HG03442 (cell line): ENCODE measurements at regions not wholly inside any gene's neighbourhood (a gene's known extent, or its start where the extent isn't known, plus 50 kb on each side); places are given as distances from the start of the nearest gene placed in this dataset.
"Not testable (repeated sequence)": the region's sequence is repeated elsewhere in the genome, so short reads cannot be mapped to it uniquely, and the experiment has no call there.

Experiments
- ATAC-seq: cut with Tn5 transposase; IDR thresholded peaks from one replicate; pipeline ENCODE4 v1.9.1; 2021; ENCODE audit warnings: mild to moderate bottlenecking, moderate library complexity; ENCODE audit not compliant: unreplicated experiment

GRCh38 chr4:128536746-128537145 lies 249.1 kb upstream of the PGRMC2 start:
- ATAC-seq, result no peak

- not testable (repeated sequence) for ATAC-seq
Measured at GRCh38 chr4:128535510-128535909, 247.9 kb upstream of the PGRMC2 start.

DNA sequence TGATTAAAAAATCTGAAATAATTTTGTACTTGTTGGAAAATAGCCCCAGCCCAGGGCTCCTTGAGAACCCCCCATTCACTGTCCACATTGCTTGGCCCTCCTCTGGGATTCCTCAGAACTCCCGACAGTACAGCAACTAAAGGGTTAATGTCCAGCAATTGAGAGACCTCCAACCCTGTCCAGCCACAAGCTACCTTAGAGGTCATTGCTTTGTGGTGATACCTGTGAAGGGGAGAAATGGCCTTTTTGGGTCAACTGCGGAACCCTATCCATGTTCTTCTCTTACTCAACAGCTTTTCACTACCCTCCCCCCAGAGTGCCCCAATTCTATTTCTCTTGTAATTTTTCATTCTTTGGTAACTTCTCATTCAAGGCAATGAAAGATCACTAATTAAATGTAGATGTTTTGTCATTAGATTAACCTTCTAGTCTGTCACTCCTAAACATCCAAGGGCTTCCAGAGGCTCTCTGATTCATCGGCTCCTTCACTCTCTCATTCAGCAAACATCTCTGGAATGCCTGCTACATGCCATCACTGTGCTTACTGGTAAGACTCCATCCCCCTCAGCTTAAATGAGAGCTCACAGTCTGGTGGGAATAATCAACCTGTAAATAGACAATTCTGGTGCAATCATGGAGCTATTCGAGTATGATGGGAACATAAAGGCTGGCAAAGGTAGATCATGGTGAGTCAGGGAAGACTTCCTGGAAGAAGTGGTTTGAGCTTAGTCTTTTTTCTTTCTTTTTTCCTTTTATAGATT lies 241.4 kb upstream of the PGRMC2 start:
- ATAC-seq, result no peak

DNA sequence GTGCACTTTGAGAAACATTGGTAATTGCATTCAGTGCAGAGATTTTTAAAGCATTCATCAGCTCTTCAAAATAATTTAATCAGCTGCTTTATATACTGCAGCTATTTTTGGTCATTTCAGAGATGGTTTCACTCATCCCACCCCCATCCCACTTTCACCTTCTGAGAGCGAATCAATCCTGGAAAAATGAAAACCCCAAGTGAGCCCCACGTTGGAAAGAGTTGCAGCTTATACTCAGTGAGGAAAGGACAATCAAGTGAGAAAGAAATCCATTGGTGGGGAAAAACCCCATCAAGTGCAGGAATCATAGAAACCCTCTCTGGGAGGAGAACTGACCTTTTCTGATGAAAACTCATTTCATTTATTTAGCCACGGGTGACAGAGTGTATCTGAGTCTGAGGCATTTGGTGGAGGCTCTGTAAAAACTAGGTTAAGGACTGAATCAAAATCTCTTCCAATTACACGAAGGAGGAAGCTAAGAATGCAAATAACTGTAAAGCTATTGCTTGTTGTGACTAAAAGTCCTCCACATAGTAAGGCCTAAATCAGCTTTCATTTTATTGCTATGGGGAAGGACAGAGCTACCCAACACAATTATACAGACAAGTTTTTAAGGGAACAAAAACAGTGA lies 240.4 kb upstream of the PGRMC2 start:
- no peak for ATAC-seq

- ATAC-seq, result no peak
Measured at GRCh38 chr4:128527351-128527750, 239.7 kb upstream of the PGRMC2 start.

DNA sequence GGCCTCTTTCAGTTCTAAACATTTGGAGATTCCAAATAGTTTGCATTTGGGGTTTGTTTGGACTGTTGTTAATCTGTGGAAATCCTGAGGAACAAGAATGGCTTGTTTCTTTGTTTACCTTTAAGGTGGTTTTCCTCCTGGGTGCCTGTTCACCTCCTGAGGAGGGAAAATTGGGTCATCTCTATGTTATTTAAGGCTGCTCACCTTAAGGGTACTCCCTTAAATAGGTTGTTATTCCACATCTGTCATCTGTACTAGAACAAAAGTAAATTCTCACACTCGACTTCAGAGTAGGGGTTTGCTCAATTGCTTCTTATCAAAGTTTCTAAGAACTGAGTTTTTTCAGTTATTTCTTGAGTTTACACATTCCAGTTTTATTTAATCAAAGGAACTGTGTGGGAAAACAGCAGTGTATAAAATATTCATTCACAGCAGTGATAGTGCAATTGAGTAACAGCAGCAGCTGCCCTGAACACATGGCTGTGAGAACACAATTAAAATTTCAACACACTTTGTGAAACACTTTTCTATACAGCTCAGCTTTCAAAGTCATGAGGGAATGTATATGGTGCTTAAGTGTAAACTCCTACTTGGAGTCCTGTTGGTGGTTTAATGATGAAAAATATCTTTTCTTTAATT lies 238.5 kb upstream of the PGRMC2 start:
- ATAC-seq, result no peak

- peak; percentile 73 for ATAC-seq
Measured at GRCh38 chr4:128525387-128525786, 237.8 kb upstream of the PGRMC2 start.

- ATAC-seq, result no peak
Measured at GRCh38 chr4:128524311-128524710, 236.7 kb upstream of the PGRMC2 start.

- no peak for ATAC-seq
Measured at GRCh38 chr4:128521648-128522111, 234.1 kb upstream of the PGRMC2 start.

GRCh38 chr4:128521156-128521555 lies 233.5 kb upstream of the PGRMC2 start:
- ATAC-seq, result no peak

DNA sequence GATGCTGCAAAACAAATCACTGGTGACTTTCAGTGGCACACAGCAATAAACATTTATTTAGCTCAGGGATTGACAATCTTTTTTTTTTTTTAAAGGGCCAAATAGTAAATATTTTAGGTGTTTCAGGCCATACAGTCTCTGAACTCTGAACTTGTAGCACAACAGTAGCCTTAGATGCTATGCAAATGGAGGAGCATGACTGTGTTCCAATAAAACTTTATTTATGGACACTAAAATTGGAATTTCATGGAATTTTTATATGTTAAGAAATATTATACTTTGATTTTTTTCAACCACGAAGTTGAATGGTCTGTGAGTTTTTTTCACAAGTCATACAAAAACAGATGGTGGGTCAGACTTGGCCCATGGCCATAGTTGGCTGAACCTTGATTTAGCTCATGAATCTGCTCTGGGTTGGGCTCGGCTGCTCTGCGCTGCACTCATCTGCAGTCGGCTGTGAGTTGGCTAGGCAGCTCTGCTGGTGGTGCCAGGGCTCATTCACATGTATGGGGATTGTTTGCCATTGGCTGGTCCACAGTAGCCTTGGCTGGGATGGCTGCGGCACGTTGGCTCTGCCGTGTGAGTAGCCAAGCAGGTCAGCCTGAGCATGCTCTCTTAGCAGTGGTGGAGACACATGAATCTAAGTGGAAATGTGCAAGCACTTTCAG lies 231.7 kb upstream of the PGRMC2 start:
- ATAC-seq, result no peak

DNA sequence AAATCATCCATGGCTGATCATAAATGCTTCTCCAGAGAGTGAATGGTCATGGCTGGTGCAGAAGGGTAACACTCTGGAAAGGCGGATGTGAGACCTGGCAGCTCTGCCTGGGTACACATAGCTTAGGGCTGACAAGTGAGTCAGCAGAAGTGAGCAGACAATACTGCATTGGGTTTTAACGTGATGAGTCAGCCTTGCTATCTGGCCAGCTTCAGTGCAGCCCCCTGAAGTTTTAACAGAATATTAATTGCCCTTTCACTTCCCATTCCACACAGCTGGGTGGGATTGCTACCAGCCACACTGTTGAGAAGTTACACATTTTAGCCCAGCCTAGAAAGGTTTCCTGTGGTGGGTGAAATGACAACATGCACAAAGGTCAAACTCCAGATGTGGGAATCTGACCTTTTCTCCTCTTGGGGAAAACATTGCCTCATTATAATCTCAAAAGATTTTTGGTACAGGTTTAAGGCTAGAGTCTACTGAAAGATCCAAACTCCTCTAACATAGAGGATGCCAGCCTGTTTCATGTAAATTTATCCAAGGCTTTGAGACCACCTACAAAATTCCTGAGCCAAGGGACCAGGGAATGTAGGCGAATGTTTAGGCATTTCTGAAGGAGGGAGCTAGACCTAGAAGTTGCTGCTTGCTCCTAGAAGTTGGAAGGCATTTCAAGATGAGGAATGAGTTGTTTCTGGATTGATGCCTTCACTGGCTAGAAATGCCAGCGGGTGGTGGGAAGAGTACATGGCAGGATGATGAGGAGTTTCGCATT lies 230.3 kb upstream of the PGRMC2 start:
- ATAC-seq, result peak; percentile 98

GRCh38 chr4:128517096-128517738 lies 229.6 kb upstream of the PGRMC2 start:
- ATAC-seq, result no peak

DNA sequence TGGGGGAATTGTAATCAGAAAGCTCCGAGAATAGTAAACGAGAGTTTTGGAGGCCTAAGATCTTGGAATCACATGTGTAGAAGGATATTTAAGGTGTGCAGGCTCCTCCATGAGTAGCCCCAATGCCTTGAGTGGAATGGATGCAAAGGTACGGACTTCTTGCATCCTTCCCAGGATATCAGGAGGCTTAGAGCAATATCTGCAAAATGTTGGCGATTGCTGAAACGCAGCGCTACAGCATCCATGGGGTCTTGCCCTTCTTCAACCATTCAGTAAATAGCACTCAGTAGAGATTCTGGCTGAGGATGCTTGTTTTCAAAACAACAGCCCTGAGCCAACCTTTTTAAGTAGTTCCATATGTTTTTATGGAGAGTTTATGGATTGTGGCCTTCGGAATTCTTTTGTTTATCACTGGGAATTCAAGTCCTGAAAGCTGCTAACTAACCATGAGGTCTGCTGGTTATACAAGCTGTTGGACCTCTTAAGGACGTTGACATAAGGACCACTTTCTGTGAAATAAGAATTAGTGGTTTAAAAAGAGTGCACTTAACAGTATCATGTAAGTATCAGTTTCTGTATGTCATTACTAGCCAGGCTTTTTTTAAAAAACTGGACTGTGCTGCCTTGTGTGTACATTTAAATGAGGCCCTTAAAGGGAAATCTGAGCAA lies 228.8 kb upstream of the PGRMC2 start:
- ATAC-seq, result peak; percentile 48

- ATAC-seq, result no peak
Measured at GRCh38 chr4:128513664-128514484, 226.3 kb upstream of the PGRMC2 start.

GRCh38 chr4:128512767-128513322 lies 225.2 kb upstream of the PGRMC2 start:
- ATAC-seq, result no peak

DNA sequence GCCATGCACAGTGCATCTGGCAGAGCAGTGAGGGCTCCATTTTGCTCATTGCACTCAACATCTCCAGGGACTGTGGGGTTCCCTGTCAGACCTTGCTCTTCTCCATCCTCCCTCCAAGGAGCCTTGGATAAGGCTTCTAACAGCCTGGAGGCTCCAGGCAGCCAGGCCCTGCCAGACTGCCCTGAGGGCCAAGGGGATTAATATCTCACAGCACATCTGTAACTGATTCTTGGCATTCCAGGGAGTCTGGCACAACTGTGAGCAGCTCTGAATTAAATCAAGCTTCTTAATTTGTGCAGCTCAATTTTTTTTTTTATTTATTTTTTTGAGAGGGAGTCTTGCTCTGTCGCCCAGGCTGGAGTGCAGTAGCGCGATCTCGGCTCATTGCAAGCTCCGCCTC lies 224.5 kb upstream of the PGRMC2 start:
- ATAC-seq, result no peak

DNA sequence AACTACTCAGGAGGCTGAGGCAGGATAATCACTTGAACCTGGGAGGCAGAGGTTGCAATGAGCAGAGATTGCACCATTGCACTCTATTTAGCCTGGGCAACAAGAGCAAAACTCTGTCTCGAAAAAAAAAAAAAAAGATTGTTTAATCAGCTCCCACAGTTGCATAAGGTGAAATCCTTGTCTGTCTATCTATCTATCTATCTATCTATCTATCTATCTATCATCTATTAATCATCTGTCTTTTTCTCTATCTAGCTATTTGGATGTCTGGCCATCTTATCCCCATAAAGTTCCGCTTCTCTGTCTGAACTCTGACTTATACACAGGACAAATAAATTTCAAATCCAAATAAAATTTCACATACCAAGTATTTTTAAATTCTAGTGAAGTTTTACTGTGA lies 223.2 kb upstream of the PGRMC2 start:
- ATAC-seq, result no peak
